ENCODE measurements at regions not wholly inside any gene's neighbourhood (a gene's known extent, or its start where the extent isn't known, plus 50 kb on each side); places are given as distances from the start of the nearest gene placed in this dataset.

DNA sequence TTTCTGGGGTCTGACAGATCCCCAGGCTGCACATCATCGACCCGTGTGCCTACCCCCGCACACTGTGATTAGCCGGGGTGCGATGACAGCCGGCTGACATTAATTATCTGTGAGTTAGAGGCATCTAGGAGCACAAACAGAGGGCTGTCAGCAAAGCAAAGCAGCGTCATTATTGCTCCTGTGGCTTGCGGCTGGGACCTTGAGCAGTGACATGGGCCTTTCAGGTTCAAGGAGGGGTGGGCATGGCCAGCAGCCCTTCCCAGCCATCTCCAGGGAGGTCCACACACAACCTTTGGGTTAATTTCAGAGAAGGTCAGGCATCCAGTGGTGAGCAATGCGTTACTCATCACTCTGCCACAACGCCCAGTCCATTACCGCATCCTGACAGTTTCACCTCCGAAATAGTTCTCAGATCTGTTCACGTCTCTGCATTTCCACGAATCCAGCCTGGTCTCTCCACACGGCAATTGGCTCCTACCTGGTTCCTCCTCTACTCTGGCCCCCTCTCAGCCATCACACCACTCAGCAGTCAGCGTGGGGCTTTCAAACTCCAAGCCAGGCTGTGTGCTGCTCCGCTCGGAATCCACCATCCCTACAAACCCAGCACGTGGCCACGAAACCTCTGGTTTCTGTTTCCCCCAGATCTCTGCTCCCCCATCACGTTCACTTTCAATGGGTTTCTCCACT is 249.7 kb upstream of the C16orf82 start:
- no peaks in the 10 kb centered on the region for H3K36me3 ChIP-seq (replicated peaks in 1 of 2; ENCODE audit: control insufficient read depth in 1 of 2, insufficient read depth in 2 of 2, low read length in 2 of 2)
- ChIA-PET POLR2A (no interaction called here), CTCF (ENCODE audit: low intra/inter-chr PET ratio, low total read pairs) (no interaction called here)
- no TSS peak for BruUV-seq (replicated peaks)
- no peaks in the 10 kb centered on the region for H4K20me1 ChIP-seq (ENCODE audit: insufficient read depth, low read length)
- FAIRE-seq (no peak), ATAC-seq (peak; percentile 47), DNase-seq (ENCODE audit: low spot score) (no peak)
- no peak overlapping the region for H2AFZ ChIP-seq (ENCODE audit: low read length)
- WGBS (ENCODE audit: low lambda C conversion rate), result 3% methylated on average over 15 of the region's 21 CpGs
- in situ Hi-C loops (cut with HindIII; ENCODE audit: extremely low pct_ligation_motif_present, low pct_unique_long_range_greater_than_20kb) (no loop called here), intact Hi-C loops (cut with micrococcal nuclease; ENCODE audit: unreplicated experiment) (no loop called here)
- H3K4me3 ChIP-seq (replicated peaks in 1 of 3; ENCODE audit: insufficient read depth in 1 of 3, low read depth in 2 of 3, low read length in 3 of 3), result no peak overlapping the region
- H3K27me3 ChIP-seq (ENCODE audit: control insufficient read depth in 1 of 2, insufficient read depth in 2 of 2, low read length in 2 of 2), result peaks cover 2 to 26% of the 10 kb centered on the region in 2 experiments; a peak in 4 of 5 replicates
- TF ChIP-seq ZNF790 (CRISPR knock-in tag; IDR thresholded peaks at IDR 0.05; ENCODE audit: borderline replicate concordance) (no peak), ZSCAN30 (CRISPR knock-in tag; IDR thresholded peaks at IDR 0.05) (no peak), KDM6A (CRISPR knock-in tag; IDR thresholded peaks at IDR 0.05; ENCODE audit: low read depth) (no peak), ZSCAN25 (CRISPR knock-in tag; IDR thresholded peaks at IDR 0.05) (no peak), ZNF496 (CRISPR knock-in tag; IDR thresholded peaks at IDR 0.05; ENCODE audit: insufficient replicate concordance) (no peak), ZNF629 (CRISPR knock-in tag; conservative IDR thresholded peaks at IDR 0.05) (no peak), ZNF20 (CRISPR knock-in tag; IDR thresholded peaks at IDR 0.05) (no peak), ZNF782 (CRISPR knock-in tag; IDR thresholded peaks at IDR 0.05; ENCODE audit: borderline replicate concordance) (no peak)
- TF ChIP-seq, protein P1, sequence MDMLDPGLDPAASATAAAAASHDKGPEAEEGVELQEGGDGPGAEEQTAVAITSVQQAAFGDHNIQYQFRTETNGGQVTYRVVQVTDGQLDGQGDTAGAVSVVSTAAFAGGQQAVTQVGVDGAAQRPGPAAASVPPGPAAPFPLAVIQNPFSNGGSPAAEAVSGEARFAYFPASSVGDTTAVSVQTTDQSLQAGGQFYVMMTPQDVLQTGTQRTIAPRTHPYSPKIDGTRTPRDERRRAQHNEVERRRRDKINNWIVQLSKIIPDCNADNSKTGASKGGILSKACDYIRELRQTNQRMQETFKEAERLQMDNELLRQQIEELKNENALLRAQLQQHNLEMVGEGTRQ (IDR thresholded peaks at IDR 0.05; ENCODE audit: low read depth, low read length), result no peak
- TF ChIP-seq, protein P1 (CRISPR knock-in tag; IDR thresholded peaks at IDR 0.05; ENCODE audit: borderline replicate concordance), result no peak
- TF ChIP-seq, protein P2, sequence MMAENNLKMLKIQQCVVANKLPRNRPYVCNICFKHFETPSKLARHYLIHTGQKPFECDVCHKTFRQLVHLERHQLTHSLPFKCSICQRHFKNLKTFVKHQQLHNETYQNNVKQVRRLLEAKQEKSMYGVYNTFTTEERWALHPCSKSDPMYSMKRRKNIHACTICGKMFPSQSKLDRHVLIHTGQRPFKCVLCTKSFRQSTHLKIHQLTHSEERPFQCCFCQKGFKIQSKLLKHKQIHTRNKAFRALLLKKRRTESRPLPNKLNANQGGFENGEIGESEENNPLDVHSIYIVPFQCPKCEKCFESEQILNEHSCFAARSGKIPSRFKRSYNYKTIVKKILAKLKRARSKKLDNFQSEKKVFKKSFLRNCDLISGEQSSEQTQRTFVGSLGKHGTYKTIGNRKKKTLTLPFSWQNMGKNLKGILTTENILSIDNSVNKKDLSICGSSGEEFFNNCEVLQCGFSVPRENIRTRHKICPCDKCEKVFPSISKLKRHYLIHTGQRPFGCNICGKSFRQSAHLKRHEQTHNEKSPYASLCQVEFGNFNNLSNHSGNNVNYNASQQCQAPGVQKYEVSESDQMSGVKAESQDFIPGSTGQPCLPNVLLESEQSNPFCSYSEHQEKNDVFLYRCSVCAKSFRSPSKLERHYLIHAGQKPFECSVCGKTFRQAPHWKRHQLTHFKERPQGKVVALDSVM (CRISPR knock-in tag; IDR thresholded peaks at IDR 0.05), result no peak
- TF ChIP-seq, protein P3, sequence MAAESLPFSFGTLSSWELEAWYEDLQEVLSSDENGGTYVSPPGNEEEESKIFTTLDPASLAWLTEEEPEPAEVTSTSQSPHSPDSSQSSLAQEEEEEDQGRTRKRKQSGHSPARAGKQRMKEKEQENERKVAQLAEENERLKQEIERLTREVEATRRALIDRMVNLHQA (CRISPR knock-in tag; IDR thresholded peaks at IDR 0.05), result no peak
- H3K9ac ChIP-seq (ENCODE audit: insufficient read depth, low read depth, low read length), result no peak overlapping the region
- no peak overlapping the region for H3K4me2 ChIP-seq (ENCODE audit: low read depth, low read length)
- H3K79me2 ChIP-seq (ENCODE audit: insufficient read depth, low read length), result no peaks in the 10 kb centered on the region
- no peak overlapping the region for H3K27ac ChIP-seq (ENCODE audit: extremely low read length, insufficient read depth, low read length)
- H3K4me1 ChIP-seq (ENCODE audit: insufficient read depth, low read length), result no peaks in the 10 kb centered on the region
- peaks cover 10% of the 10 kb centered on the region; the same call in 1 of the 2 replicates for H3K9me3 ChIP-seq (ENCODE audit: low read length)

All from HepG2 (cell line).